GM20431 (cell line): ENCODE measurements at regions not wholly inside any gene's neighbourhood (a gene's known extent, or its start where the extent isn't known, plus 50 kb on each side); places are given as distances from the start of the nearest gene placed in this dataset.

Source experiments
- in situ Hi-C: fragments of 300-500 bp; cut with MseI, MboI; formaldehyde crosslinking; loops from one replicate; pipeline ENCODE4 v1.15.0; 2020; ENCODE audit warnings: low sequenced_read_pairs; ENCODE audit not compliant: unreplicated experiment

GRCh38 chr5:8675182-8675581 lies 806.2 kb downstream of the MTRR start:
- in situ Hi-C loops, result no loop called here

GRCh38 chr5:8676695-8677094 lies 807.7 kb downstream of the MTRR start:
- in situ Hi-C loops, result no loop called here

- in situ Hi-C loops, result no loop called here
Observed at GRCh38 chr5:8682381-8682780, 813.4 kb downstream of the MTRR start.

- in situ Hi-C loops, result no loop called here
Observed at GRCh38 chr5:8683496-8683895, 814.5 kb downstream of the MTRR start.

GRCh38 chr5:8685704-8686103 lies 816.8 kb downstream of the MTRR start:
- in situ Hi-C loops, result no loop called here

GRCh38 chr5:8686707-8687106 lies 817.8 kb downstream of the MTRR start:
- in situ Hi-C loops, result no loop called here

GRCh38 chr5:8689773-8690172 lies 820.8 kb downstream of the MTRR start:
- in situ Hi-C loops, result no loop called here

GRCh38 chr5:8691221-8691620 lies 822.3 kb downstream of the MTRR start:
- in situ Hi-C loops, result no loop called here

GRCh38 chr5:8693341-8693844 lies 824.4 kb downstream of the MTRR start:
- in situ Hi-C loops, result no loop called here

- in situ Hi-C loops, result no loop called here
Observed at GRCh38 chr5:8694545-8694944, 825.6 kb downstream of the MTRR start.

GRCh38 chr5:8695902-8696845 lies 827.2 kb downstream of the MTRR start:
- in situ Hi-C loops, result no loop called here

- in situ Hi-C loops, result no loop called here
Observed at GRCh38 chr5:8700222-8700621, 831.3 kb downstream of the MTRR start.

GRCh38 chr5:8700671-8701070 lies 831.7 kb downstream of the MTRR start:
- in situ Hi-C loops, result no loop called here

GRCh38 chr5:8701251-8701650 lies 832.3 kb downstream of the MTRR start:
- in situ Hi-C loops, result no loop called here

GRCh38 chr5:8710426-8710930 lies 835.4 kb downstream of the SEMA5A start:
- in situ Hi-C loops, result no loop called here

GRCh38 chr5:8714198-8714597 lies 831.7 kb downstream of the SEMA5A start:
- in situ Hi-C loops, result no loop called here

GRCh38 chr5:8714861-8715260 lies 831.0 kb downstream of the SEMA5A start:
- in situ Hi-C loops, result no loop called here

- in situ Hi-C loops, result no loop called here
Observed at GRCh38 chr5:8719796-8720195, 826.1 kb downstream of the SEMA5A start.

- in situ Hi-C loops, result no loop called here
Observed at GRCh38 chr5:8720506-8720905, 825.4 kb downstream of the SEMA5A start.

GRCh38 chr5:8721536-8721935 lies 824.3 kb downstream of the SEMA5A start:
- in situ Hi-C loops, result no loop called here

- in situ Hi-C loops, result no loop called here
Observed at GRCh38 chr5:8726383-8727036, 819.4 kb downstream of the SEMA5A start.
